ENCODE measurements at regions not wholly inside any gene's neighbourhood (a gene's known extent, or its start where the extent isn't known, plus 50 kb on each side); places are given as distances from the start of the nearest gene placed in this dataset.

GRCh38 chr12:28023156-28023887 lies 50.8 kb upstream of the PTHLH start:
- intact Hi-C loops (cut with micrococcal nuclease), result no loop called here
- Mint-ChIP-seq H3K9me3 (no peaks in the 10 kb centered on the region), H3K4me3 (no peak overlapping the region), H3K4me1 (ENCODE audit: low read depth) (no peaks in the 10 kb centered on the region), H3K36me3 (ENCODE audit: low read depth) (no peaks in the 10 kb centered on the region), H3K27ac (no peak overlapping the region), H3K27me3 (ENCODE audit: insufficient read depth) (no peaks in the 10 kb centered on the region)
- no peak for DNase-seq (ENCODE audit: low spot score)

GRCh38 chr12:28024231-28024995 lies 51.9 kb upstream of the PTHLH start:
- Mint-ChIP-seq H3K9me3 (no peaks in the 10 kb centered on the region), H3K27ac (no peak overlapping the region), H3K27me3 (ENCODE audit: insufficient read depth) (no peaks in the 10 kb centered on the region), H3K36me3 (ENCODE audit: low read depth) (no peaks in the 10 kb centered on the region), H3K4me1 (ENCODE audit: low read depth) (no peaks in the 10 kb centered on the region), H3K4me3 (no peak overlapping the region)
- no peak for DNase-seq (ENCODE audit: low spot score)
- intact Hi-C loops (cut with micrococcal nuclease), result no loop called here

GRCh38 chr12:28025821-28026505 lies 53.4 kb upstream of the PTHLH start:
- intact Hi-C loops (cut with micrococcal nuclease), result no loop called here
- no peaks in the 10 kb centered on the region for H3K4me1 Mint-ChIP-seq (ENCODE audit: low read depth)
- H3K27ac Mint-ChIP-seq, result no peak overlapping the region
- H3K4me3 Mint-ChIP-seq, result no peak overlapping the region
- H3K27me3 Mint-ChIP-seq (ENCODE audit: insufficient read depth), result peaks cover 3% of the 10 kb centered on the region
- H3K36me3 Mint-ChIP-seq (ENCODE audit: low read depth), result no peaks in the 10 kb centered on the region
- DNase-seq (ENCODE audit: low spot score), result no peak
- no peaks in the 10 kb centered on the region for H3K9me3 Mint-ChIP-seq

GRCh38 chr12:28026701-28027100 lies 54.2 kb upstream of the PTHLH start:
- H3K4me1 Mint-ChIP-seq (ENCODE audit: low read depth), result no peaks in the 10 kb centered on the region
- intact Hi-C loops (cut with micrococcal nuclease), result no loop called here
- no peak for DNase-seq (ENCODE audit: low spot score)
- H3K27ac Mint-ChIP-seq, result no peak overlapping the region
- peaks cover 3% of the 10 kb centered on the region for H3K27me3 Mint-ChIP-seq (ENCODE audit: insufficient read depth)
- H3K36me3 Mint-ChIP-seq (ENCODE audit: low read depth), result no peaks in the 10 kb centered on the region
- no peak overlapping the region for H3K4me3 Mint-ChIP-seq
- no peaks in the 10 kb centered on the region for H3K9me3 Mint-ChIP-seq

GRCh38 chr12:28027328-28027727 lies 54.8 kb upstream of the PTHLH start:
- H3K36me3 Mint-ChIP-seq (ENCODE audit: low read depth), result no peaks in the 10 kb centered on the region
- H3K27ac Mint-ChIP-seq, result no peak overlapping the region
- no peaks in the 10 kb centered on the region for H3K9me3 Mint-ChIP-seq
- H3K4me3 Mint-ChIP-seq, result no peak overlapping the region
- no peak for DNase-seq (ENCODE audit: low spot score)
- H3K27me3 Mint-ChIP-seq (ENCODE audit: insufficient read depth), result peaks cover 3% of the 10 kb centered on the region
- no peaks in the 10 kb centered on the region for H3K4me1 Mint-ChIP-seq (ENCODE audit: low read depth)
- intact Hi-C loops (cut with micrococcal nuclease), result no loop called here

- no peaks in the 10 kb centered on the region for H3K4me1 Mint-ChIP-seq (ENCODE audit: low read depth)
- H3K9me3 Mint-ChIP-seq, result no peaks in the 10 kb centered on the region
- no peak overlapping the region for H3K4me3 Mint-ChIP-seq
- no peak overlapping the region for H3K27ac Mint-ChIP-seq
- intact Hi-C loops (cut with micrococcal nuclease), result no loop called here
- H3K27me3 Mint-ChIP-seq (ENCODE audit: insufficient read depth), result peaks cover 3% of the 10 kb centered on the region
- no peak for DNase-seq (ENCODE audit: low spot score)
- H3K36me3 Mint-ChIP-seq (ENCODE audit: low read depth), result no peaks in the 10 kb centered on the region
Observed at GRCh38 chr12:28027947-28028724, 55.6 kb upstream of the PTHLH start.

GRCh38 chr12:28032811-28033537 lies 60.4 kb upstream of the PTHLH start:
- no peak for DNase-seq (ENCODE audit: low spot score)
- H3K27me3 Mint-ChIP-seq (ENCODE audit: insufficient read depth), result peaks cover 3% of the 10 kb centered on the region
- H3K4me3 Mint-ChIP-seq, result no peak overlapping the region
- no peaks in the 10 kb centered on the region for H3K9me3 Mint-ChIP-seq
- H3K36me3 Mint-ChIP-seq (ENCODE audit: low read depth), result no peaks in the 10 kb centered on the region
- no peak overlapping the region for H3K27ac Mint-ChIP-seq
- intact Hi-C loops (cut with micrococcal nuclease), result no loop called here
- H3K4me1 Mint-ChIP-seq (ENCODE audit: low read depth), result no peaks in the 10 kb centered on the region

- no peak for DNase-seq (ENCODE audit: low spot score)
- intact Hi-C loops (cut with micrococcal nuclease), result no loop called here
- Mint-ChIP-seq H3K27me3 (ENCODE audit: insufficient read depth) (peaks cover 3% of the 10 kb centered on the region), H3K4me1 (ENCODE audit: low read depth) (no peaks in the 10 kb centered on the region), H3K4me3 (no peak overlapping the region), H3K27ac (no peak overlapping the region), H3K9me3 (no peaks in the 10 kb centered on the region), H3K36me3 (ENCODE audit: low read depth) (no peaks in the 10 kb centered on the region)
Observed at GRCh38 chr12:28033538-28033915, 61.0 kb upstream of the PTHLH start.

GRCh38 chr12:28034271-28034670 lies 61.7 kb upstream of the PTHLH start:
- H3K27me3 Mint-ChIP-seq (ENCODE audit: insufficient read depth), result peaks cover 3% of the 10 kb centered on the region
- intact Hi-C loops (cut with micrococcal nuclease), result no loop called here
- no peaks in the 10 kb centered on the region for H3K9me3 Mint-ChIP-seq
- H3K4me3 Mint-ChIP-seq, result no peak overlapping the region
- DNase-seq (ENCODE audit: low spot score), result no peak
- H3K4me1 Mint-ChIP-seq (ENCODE audit: low read depth), result no peaks in the 10 kb centered on the region
- no peaks in the 10 kb centered on the region for H3K36me3 Mint-ChIP-seq (ENCODE audit: low read depth)
- no peak overlapping the region for H3K27ac Mint-ChIP-seq

- no peak overlapping the region for H3K4me3 Mint-ChIP-seq
- DNase-seq (ENCODE audit: low spot score), result no peak
- H3K27me3 Mint-ChIP-seq (ENCODE audit: insufficient read depth), result no peaks in the 10 kb centered on the region
- H3K27ac Mint-ChIP-seq, result no peak overlapping the region
- intact Hi-C loops (cut with micrococcal nuclease), result no loop called here
- H3K4me1 Mint-ChIP-seq (ENCODE audit: low read depth), result no peaks in the 10 kb centered on the region
- H3K36me3 Mint-ChIP-seq (ENCODE audit: low read depth), result no peaks in the 10 kb centered on the region
- no peaks in the 10 kb centered on the region for H3K9me3 Mint-ChIP-seq
Observed at GRCh38 chr12:28035500-28035899, 63.0 kb upstream of the PTHLH start.

GRCh38 chr12:28036940-28037339 lies 64.4 kb upstream of the PTHLH start:
- H3K4me3 Mint-ChIP-seq, result no peak overlapping the region
- no peak overlapping the region for H3K27ac Mint-ChIP-seq
- H3K36me3 Mint-ChIP-seq (ENCODE audit: low read depth), result no peaks in the 10 kb centered on the region
- no peaks in the 10 kb centered on the region for H3K27me3 Mint-ChIP-seq (ENCODE audit: insufficient read depth)
- no peaks in the 10 kb centered on the region for H3K9me3 Mint-ChIP-seq
- no peaks in the 10 kb centered on the region for H3K4me1 Mint-ChIP-seq (ENCODE audit: low read depth)
- intact Hi-C loops (cut with micrococcal nuclease), result no loop called here
- no peak for DNase-seq (ENCODE audit: low spot score)

GRCh38 chr12:28040246-28040645 lies 67.7 kb upstream of the PTHLH start:
- no peaks in the 10 kb centered on the region for H3K9me3 Mint-ChIP-seq
- DNase-seq (ENCODE audit: low spot score), result no peak

More at GRCh38 chr12:28040246-28040645, 67.7 kb upstream of the PTHLH start:
- H3K4me3 Mint-ChIP-seq, result no peak overlapping the region
- H3K36me3 Mint-ChIP-seq (ENCODE audit: low read depth), result no peaks in the 10 kb centered on the region
- intact Hi-C loops (cut with micrococcal nuclease), result no loop called here
- no peak overlapping the region for H3K27ac Mint-ChIP-seq
- H3K27me3 Mint-ChIP-seq (ENCODE audit: insufficient read depth), result no peaks in the 10 kb centered on the region
- H3K4me1 Mint-ChIP-seq (ENCODE audit: low read depth), result no peaks in the 10 kb centered on the region
